ENCODE measurements at regions not wholly inside any gene's neighbourhood (a gene's known extent, or its start where the extent isn't known, plus 50 kb on each side); places are given as distances from the start of the nearest gene placed in this dataset.
"Not testable (repeated sequence)": the region's sequence is repeated elsewhere in the genome, so short reads cannot be mapped to it uniquely, and the experiment has no call there.

DNA sequence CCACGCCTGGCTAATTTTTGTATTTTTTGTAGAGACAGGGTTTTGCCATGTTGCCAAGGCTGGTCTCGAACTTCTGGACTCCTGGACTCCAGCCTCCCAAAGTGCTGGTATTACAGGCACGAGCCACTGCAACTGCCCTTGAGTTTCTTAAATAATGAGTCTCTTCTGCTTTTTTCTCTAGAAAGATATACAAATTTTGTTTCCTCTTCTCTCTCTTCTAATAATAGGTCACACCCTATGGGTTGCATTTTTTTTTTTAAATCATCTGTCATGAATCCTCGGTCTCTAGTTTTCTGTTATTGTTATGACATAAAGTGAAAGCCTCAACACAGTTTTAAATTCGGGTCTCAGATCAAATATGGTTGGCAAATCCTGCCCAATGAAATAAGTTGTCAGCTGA lies 111.2 kb downstream of the IL12A start:
- DNase-seq (ENCODE audit: low read depth) = no peak
- TF ChIP-seq, protein P1, sequence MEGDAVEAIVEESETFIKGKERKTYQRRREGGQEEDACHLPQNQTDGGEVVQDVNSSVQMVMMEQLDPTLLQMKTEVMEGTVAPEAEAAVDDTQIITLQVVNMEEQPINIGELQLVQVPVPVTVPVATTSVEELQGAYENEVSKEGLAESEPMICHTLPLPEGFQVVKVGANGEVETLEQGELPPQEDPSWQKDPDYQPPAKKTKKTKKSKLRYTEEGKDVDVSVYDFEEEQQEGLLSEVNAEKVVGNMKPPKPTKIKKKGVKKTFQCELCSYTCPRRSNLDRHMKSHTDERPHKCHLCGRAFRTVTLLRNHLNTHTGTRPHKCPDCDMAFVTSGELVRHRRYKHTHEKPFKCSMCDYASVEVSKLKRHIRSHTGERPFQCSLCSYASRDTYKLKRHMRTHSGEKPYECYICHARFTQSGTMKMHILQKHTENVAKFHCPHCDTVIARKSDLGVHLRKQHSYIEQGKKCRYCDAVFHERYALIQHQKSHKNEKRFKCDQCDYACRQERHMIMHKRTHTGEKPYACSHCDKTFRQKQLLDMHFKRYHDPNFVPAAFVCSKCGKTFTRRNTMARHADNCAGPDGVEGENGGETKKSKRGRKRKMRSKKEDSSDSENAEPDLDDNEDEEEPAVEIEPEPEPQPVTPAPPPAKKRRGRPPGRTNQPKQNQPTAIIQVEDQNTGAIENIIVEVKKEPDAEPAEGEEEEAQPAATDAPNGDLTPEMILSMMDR (IDR thresholded peaks at IDR 0.05; ENCODE audit: low read depth, low read length) = no peak
- TF ChIP-seq POLR2A (IDR thresholded peaks at IDR 0.05; ENCODE audit: extremely low read depth, insufficient read length) (no peak), MYC (IDR thresholded peaks at IDR 0.05; ENCODE audit: low read depth, low read length) (no peak)
- TF ChIP-seq, protein P2, sequence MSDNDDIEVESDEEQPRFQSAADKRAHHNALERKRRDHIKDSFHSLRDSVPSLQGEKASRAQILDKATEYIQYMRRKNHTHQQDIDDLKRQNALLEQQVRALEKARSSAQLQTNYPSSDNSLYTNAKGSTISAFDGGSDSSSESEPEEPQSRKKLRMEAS (IDR thresholded peaks at IDR 0.05; ENCODE audit: low read depth, low read length) = no peak
- H3K4me3 ChIP-seq (ENCODE audit: low read depth, low read length) = no peak overlapping the region

DNA sequence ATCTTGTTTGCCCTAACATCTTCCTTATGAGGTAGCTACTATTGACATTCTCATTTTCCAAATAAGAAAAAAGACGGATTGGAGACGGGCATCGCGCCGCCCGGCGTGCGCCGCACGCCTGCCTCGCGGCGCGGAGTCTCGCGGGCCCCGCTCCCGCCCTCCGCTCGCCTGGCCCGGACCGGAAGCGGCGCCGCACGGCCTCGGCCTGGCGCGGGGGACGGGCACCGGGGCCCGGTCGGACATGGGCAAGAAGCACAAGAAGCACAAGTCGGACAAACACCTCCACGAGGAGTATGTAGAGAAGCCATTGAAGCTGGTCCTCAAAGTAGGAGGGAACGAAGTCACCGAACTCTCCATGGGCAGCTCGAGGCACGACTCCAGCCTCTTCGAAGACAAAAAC lies 112.0 kb downstream of the IL12A start:
- DNase-seq (ENCODE audit: low read depth) = no peak

DNA sequence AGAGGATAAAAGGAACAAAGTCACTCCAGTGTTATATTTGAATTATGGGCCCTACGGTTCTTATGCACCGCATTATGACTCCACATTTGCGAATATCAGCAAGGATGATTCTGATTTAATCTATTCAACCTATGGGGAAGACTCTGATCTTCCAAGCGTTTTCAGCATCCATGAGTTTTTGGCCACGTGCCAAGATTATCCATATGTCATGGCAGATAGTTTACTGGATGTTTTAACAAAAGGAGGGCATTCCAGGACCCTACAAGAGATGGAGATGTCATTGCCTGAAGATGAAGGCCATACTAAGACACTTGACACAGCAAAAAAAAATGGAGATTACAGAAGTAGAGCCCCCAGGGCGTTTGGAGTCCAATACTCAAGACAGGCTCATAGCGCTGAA lies 113.4 kb downstream of the IL12A start:
- not testable (repeated sequence) for H3K4me3 ChIP-seq (ENCODE audit: low read depth, low read length); DNase-seq (ENCODE audit: low read depth)

More for the DNA sequence above, 112.0 kb downstream of the IL12A start:
- TF ChIP-seq MYC (IDR thresholded peaks at IDR 0.05; ENCODE audit: low read depth, low read length) (no peak), POLR2A (IDR thresholded peaks at IDR 0.05; ENCODE audit: extremely low read depth, insufficient read length) (no peak)
- TF ChIP-seq, protein P1 (IDR thresholded peaks at IDR 0.05; ENCODE audit: low read depth, low read length) = no peak
- TF ChIP-seq, protein P2 (IDR thresholded peaks at IDR 0.05; ENCODE audit: low read depth, low read length) = no peak
- no peak overlapping the region for H3K4me3 ChIP-seq (ENCODE audit: low read depth, low read length)

DNA sequence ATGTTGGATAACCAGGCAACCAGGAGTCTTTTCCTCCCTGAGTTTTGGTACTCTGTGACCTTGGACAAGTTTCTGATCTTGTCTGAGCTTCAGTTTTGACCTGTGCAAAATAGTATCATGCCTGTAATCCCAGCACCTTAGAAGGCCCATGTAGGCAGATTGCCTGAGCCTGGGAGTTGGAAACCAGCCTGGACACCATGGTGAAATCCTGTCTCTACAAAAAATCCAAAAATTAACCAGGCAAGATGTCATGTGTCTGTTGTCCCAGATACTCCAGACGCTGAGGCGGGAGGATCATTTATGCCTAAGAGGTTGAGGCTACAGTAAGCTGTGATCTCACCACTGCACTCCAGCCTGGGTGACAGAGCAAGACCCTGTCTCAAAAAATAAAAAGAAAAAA lies 114.8 kb downstream of the IL12A start:
- no peak overlapping the region for H3K4me3 ChIP-seq (ENCODE audit: low read depth, low read length)
- TF ChIP-seq, protein P1 (IDR thresholded peaks at IDR 0.05; ENCODE audit: low read depth, low read length) = no peak
- TF ChIP-seq POLR2A (IDR thresholded peaks at IDR 0.05; ENCODE audit: extremely low read depth, insufficient read length) = no peak
- TF ChIP-seq, protein P2 (IDR thresholded peaks at IDR 0.05; ENCODE audit: low read depth, low read length) = no peak
- no peak for TF ChIP-seq MYC (IDR thresholded peaks at IDR 0.05; ENCODE audit: low read depth, low read length)
- no peak for DNase-seq (ENCODE audit: low read depth)

DNA sequence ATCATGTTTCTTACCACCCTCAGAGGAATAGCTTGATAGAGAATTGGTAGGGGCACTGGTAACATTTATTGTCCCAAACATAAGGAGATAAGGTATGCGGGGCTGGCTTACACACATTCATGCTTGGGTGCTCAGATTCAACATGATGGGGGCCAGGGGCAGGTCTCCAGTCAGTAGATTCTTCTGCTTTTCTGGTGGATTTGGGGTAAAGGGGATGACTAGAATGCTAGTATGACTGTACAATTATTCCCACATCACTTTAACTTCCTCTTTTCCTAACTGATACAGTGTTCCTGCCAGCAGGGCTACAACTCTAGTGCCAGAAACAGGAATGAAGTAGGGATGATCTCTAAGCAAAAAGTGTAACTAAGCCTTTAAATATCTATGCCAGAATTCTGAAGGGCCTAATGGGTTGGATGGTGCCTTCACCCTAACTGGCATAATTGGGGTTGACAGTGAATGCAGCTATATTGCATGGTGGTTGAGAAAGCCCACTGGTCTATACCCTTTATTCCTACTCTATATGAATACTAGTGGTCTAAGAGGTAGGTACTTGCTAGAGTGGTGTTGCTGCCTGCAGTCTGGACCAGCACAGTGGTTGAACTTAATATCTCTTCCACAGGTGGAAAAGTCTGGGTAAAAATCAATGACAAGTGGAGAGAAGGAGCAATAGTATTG lies 117.4 kb downstream of the IL12A start:
- TF ChIP-seq POLR2A (IDR thresholded peaks at IDR 0.05; ENCODE audit: extremely low read depth, insufficient read length) (no peak), MYC (IDR thresholded peaks at IDR 0.05; ENCODE audit: low read depth, low read length) (no peak)
- TF ChIP-seq, protein P1 (IDR thresholded peaks at IDR 0.05; ENCODE audit: low read depth, low read length) = no peak
- TF ChIP-seq, protein P2 (IDR thresholded peaks at IDR 0.05; ENCODE audit: low read depth, low read length) = no peak
- H3K4me3 ChIP-seq (ENCODE audit: low read depth, low read length) = no peak overlapping the region

DNA sequence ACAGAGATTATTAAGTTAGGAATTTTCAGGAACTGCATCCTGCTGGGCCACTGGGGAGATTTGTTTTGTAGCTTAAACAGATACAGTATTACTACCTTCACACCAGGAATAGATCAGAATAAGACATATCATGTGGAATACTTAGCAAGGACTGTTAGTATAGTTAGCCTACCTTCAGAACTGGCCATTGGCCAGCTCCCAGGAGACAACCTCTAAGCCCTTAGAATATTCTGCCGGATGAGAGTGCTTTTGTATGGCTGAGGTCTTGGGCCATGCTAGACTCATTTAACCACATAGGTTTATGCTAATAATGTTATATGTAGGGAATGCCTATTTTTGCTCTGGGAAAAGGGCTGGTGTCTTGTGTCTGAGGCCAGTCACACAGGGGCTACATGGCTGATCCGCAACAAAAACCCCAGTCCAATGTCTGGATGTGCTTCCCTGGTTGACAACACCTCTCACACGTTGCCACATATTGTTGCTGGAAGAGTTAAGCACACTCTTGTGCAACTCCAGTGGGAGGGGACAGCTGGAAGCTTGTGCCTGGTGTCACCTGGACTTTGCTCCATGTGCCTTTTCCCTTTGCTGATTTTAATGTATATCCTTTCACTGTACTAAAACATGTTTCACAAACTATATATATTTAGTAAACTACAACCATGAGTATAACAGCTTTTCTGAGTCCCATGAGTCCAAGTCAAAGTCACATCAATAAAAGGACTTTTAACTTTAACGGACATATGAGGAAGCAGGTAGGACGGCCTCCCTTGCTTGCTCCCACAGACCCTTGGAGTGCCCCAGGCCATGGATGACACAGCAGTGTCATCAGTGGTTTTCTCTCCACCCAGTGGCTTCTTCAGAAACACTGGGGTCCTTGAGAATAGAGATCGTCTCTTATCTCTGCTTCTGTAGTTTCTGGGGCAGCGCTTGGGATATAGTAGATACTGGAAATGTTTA lies 118.0 kb upstream of the C3orf80 start:
- H3K4me3 ChIP-seq (ENCODE audit: low read depth, low read length) = no peak overlapping the region
- TF ChIP-seq, protein P2 (IDR thresholded peaks at IDR 0.05; ENCODE audit: low read depth, low read length) = no peak
- TF ChIP-seq MYC (IDR thresholded peaks at IDR 0.05; ENCODE audit: low read depth, low read length) (no peak), POLR2A (IDR thresholded peaks at IDR 0.05; ENCODE audit: extremely low read depth, insufficient read length) (no peak)
- TF ChIP-seq, protein P1 (IDR thresholded peaks at IDR 0.05; ENCODE audit: low read depth, low read length) = no peak
- peak; percentile 66 for DNase-seq (ENCODE audit: low read depth)

More for the DNA sequence above, 117.4 kb downstream of the IL12A start:
- DNase-seq (ENCODE audit: low read depth) = peak; percentile 55
